Mucosa of descending colon (tissue), 3 donors: ENCODE measurements at regions not wholly inside any gene's neighbourhood (a gene's known extent, or its start where the extent isn't known, plus 50 kb on each side); places are given as distances from the start of the nearest gene placed in this dataset.

Experiments
- ATAC-seq: fragments of 200-7000 bp; cut with Tn5 transposase; one replicate; pipeline ENCODE4 v1.9.1; 2020; ENCODE audit warnings: mild to moderate bottlenecking, moderate library complexity
- DNase-seq, 3 donors: peaks; one replicate each; pipeline ENCODE4 v3.0.0-alpha.2; 2020
- H3K36me3 ChIP-seq: fragments of 200-600 bp; one replicate; pipeline ENCODE4 v1.8.0; 2021; ENCODE audit warnings: low read depth, mild to moderate bottlenecking
- H3K4me1 ChIP-seq: fragments of 200-600 bp; one replicate; pipeline ENCODE4 v1.8.0; 2021; ENCODE audit warnings: low read depth, mild to moderate bottlenecking
- H3K4me3 ChIP-seq: fragments of 200-600 bp; one replicate; pipeline ENCODE4 v1.8.0; 2021; ENCODE audit warnings: mild to moderate bottlenecking
- H3K9me3 ChIP-seq: fragments of 200-600 bp; one replicate; pipeline ENCODE4 v1.8.0; 2021; ENCODE audit warnings: mild to moderate bottlenecking
- CTCF ChIP-seq: fragments of 200-600 bp; IDR thresholded peaks from one replicate; pipeline ENCODE4 v1.8.0; 2022; ENCODE audit warnings: antibody characterized with exemption, mild to moderate bottlenecking
- intact Hi-C, 2 donors: fragments of 100-400 bp; cut with DNase I in 1 of 2; cut with micrococcal nuclease in 1 of 2; formaldehyde crosslinking; loops; one replicate each; pipeline versions ENCODE4 v1.11.0 to v1.11.1; 2022; cut with DNase I, micrococcal nuclease
- donor health status: DM: no; HTN: no; CAD: no; lungs with moderate emphysema.
- donor health status: DM: no; HTN: no; CAD: no.
- donor health status: DM: no; HTN: yes; CAD: no.

GRCh38 chr18:37805773-37806404 lies 240.3 kb upstream of the CELF4 start:
- no peak for ATAC-seq
- Histone ChIP-seq H3K9me3 (peaks cover 27% of the 10 kb centered on the region), H3K36me3 (no peaks in the 10 kb centered on the region), H3K4me3 (no peak overlapping the region), H3K4me1 (no peaks in the 10 kb centered on the region)
- DNase-seq = no peak
- TF ChIP-seq CTCF = no peak
- intact Hi-C loops = no loop called here

GRCh38 chr18:37796823-37797349 lies 231.3 kb upstream of the CELF4 start:
- Histone ChIP-seq H3K36me3 (no peaks in the 10 kb centered on the region), H3K4me3 (no peak overlapping the region), H3K9me3 (no peaks in the 10 kb centered on the region), H3K4me1 (no peaks in the 10 kb centered on the region)
- DNase-seq = no peak
- no peak for TF ChIP-seq CTCF
- no peak for ATAC-seq
- intact Hi-C loops = no loop called here

DNA sequence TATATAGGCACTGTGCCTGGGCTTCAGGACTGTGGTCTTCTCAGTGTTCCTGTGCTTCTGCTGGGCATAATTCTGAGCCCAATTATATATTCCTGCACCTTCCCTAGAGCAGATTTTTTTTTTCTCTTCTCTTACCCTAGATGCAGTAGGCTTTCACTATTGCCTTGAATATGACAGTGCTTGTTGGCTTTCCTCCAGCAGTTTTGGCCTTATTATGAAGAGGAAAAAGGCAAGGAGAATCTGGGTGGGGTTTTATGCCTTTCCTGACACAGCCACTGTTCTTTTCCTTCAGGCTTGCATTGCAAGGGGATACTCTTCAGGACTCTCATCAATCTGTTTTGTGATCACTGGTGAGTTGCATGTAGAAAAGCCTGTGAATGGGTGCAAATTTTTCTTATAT lies 221.9 kb upstream of the CELF4 start:
- Histone ChIP-seq H3K4me3 (no peak overlapping the region), H3K36me3 (no peaks in the 10 kb centered on the region), H3K4me1 (no peaks in the 10 kb centered on the region), H3K9me3 (no peaks in the 10 kb centered on the region)
- ATAC-seq (no peak), DNase-seq (no peak)
- TF ChIP-seq CTCF = no peak
- intact Hi-C loops = no loop called here

GRCh38 chr18:37783771-37784170 lies 218.2 kb upstream of the CELF4 start:
- Histone ChIP-seq H3K4me1 (no peaks in the 10 kb centered on the region), H3K36me3 (no peaks in the 10 kb centered on the region), H3K9me3 (no peaks in the 10 kb centered on the region), H3K4me3 (no peak overlapping the region)
- no peak for TF ChIP-seq CTCF
- DNase-seq (no peak), ATAC-seq (no peak)
- intact Hi-C loops = no loop called here

DNA sequence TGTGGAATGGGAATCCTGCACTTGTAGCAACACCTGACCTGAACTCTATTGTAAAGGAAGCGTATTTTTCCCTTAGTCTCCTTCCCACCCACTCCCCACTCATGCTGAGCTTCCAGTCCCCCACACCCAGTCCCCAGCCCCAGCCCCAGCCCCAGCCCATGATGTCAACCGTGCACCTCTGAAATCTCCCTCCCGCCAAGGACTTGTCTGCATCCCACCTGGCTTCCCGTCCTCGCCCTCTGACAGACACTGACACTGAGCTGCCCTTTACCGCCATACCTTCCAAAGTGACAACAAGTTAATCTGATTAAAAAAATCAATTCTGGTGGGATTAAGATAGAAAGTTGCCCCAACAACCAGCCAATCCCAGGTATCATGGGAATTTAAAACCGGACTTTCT lies 213.6 kb upstream of the CELF4 start:
- Histone ChIP-seq H3K36me3 (no peaks in the 10 kb centered on the region), H3K9me3 (no peaks in the 10 kb centered on the region), H3K4me1 (no peaks in the 10 kb centered on the region), H3K4me3 (no peak overlapping the region)
- intact Hi-C loops = no loop called here
- DNase-seq = no peak
- no peak for TF ChIP-seq CTCF
- no peak for ATAC-seq
